ENCODE measurements at regions not wholly inside any gene's neighbourhood (a gene's known extent, or its start where the extent isn't known, plus 50 kb on each side); places are given as distances from the start of the nearest gene placed in this dataset.

GRCh38 chr1:25150985-25151495 lies 81.3 kb downstream of the SYF2 start:
- Histone ChIP-seq H2BK5ac (ENCODE audit: low read length) (no peak overlapping the region), H3K4ac (ENCODE audit: low read depth, low read length) (no peak overlapping the region), H4K5ac (ENCODE audit: low read length) (no peak overlapping the region), H3K27me3 (ENCODE audit: insufficient read depth, low read length, poor library complexity) (no peaks in the 10 kb centered on the region), H4K8ac (ENCODE audit: low read depth, low read length) (no peak overlapping the region), H3K79me2 (ENCODE audit: control insufficient read depth, insufficient read depth, low read length) (no peaks in the 10 kb centered on the region), H3K79me1 (ENCODE audit: low read length) (no peaks in the 10 kb centered on the region), H2BK15ac (replicated peaks; ENCODE audit: low read depth) (no peak overlapping the region), H3K4me2 (ENCODE audit: low read length) (no peak overlapping the region), H3K4me1 (ENCODE audit: control insufficient read depth, low read depth, low read length) (no peaks in the 10 kb centered on the region), H2BK120ac (ENCODE audit: low read depth, low read length) (no peak overlapping the region), H3K36me3 (ENCODE audit: control insufficient read depth, insufficient read depth, low read length) (no peaks in the 10 kb centered on the region), H3K27ac (ENCODE audit: low read depth, low read length) (no peak overlapping the region), H3K4me3 (ENCODE audit: low read length) (no peak overlapping the region), H3K23ac (ENCODE audit: low read length) (no peak overlapping the region), H3K9ac (ENCODE audit: low read length) (no peak overlapping the region), H2AK5ac (ENCODE audit: low read length) (no peak overlapping the region), H3K56ac (ENCODE audit: low read length) (no peak overlapping the region), H3K18ac (ENCODE audit: low read length) (no peak overlapping the region)
- DNase-seq: no peak
- no CpG with 5 or more reads among the region's 1 CpG for WGBS (ENCODE audit: extremely low coverage, insufficient coverage, low lambda C conversion rate)

- Histone ChIP-seq H3K56ac (ENCODE audit: low read length) (no peak overlapping the region), H3K36me3 (ENCODE audit: control insufficient read depth, insufficient read depth, low read length) (no peaks in the 10 kb centered on the region), H2BK120ac (ENCODE audit: low read depth, low read length) (no peak overlapping the region), H4K8ac (ENCODE audit: low read depth, low read length) (no peak overlapping the region), H3K23ac (ENCODE audit: low read length) (no peak overlapping the region), H3K4me1 (ENCODE audit: control insufficient read depth, low read depth, low read length) (no peaks in the 10 kb centered on the region), H3K4ac (ENCODE audit: low read depth, low read length) (no peak overlapping the region), H3K9ac (ENCODE audit: low read length) (no peak overlapping the region), H3K4me2 (ENCODE audit: low read length) (no peak overlapping the region), H3K27ac (ENCODE audit: low read depth, low read length) (no peak overlapping the region), H3K27me3 (ENCODE audit: insufficient read depth, low read length, poor library complexity) (no peaks in the 10 kb centered on the region), H2AK5ac (ENCODE audit: low read length) (no peak overlapping the region), H3K18ac (ENCODE audit: low read length) (no peak overlapping the region), H2BK5ac (ENCODE audit: low read length) (no peak overlapping the region), H3K79me2 (ENCODE audit: control insufficient read depth, insufficient read depth, low read length) (no peaks in the 10 kb centered on the region), H2BK15ac (replicated peaks; ENCODE audit: low read depth) (no peak overlapping the region), H4K5ac (ENCODE audit: low read length) (no peak overlapping the region), H3K79me1 (ENCODE audit: low read length) (no peaks in the 10 kb centered on the region), H3K4me3 (ENCODE audit: low read length) (no peak overlapping the region)
- DNase-seq: peak; percentile 63
- no CpG with 5 or more reads among the region's 2 CpGs for WGBS (ENCODE audit: extremely low coverage, insufficient coverage, low lambda C conversion rate)
Observed at GRCh38 chr1:25148673-25149300, 83.5 kb downstream of the SYF2 start.

DNA sequence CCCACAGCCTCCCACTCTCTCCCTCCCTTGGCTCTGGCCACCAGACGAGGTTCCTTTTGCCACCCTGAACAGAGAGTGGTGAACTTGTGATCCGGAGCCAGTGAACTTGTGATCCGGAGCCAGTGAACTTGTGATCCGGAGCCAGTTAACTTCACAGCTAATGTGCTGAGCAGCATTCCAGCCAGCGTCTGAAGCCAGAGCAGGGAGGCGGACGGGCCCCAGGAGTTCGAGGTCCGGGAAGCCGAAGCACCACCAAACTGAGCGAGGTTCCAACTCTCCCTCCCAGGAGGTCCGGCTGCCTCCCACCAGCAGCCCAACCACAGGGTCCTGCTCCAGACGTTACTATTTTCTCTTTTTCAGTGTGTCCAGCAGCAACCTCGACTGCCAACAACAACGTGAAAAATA lies 85.8 kb downstream of the SYF2 start:
- Histone ChIP-seq H3K36me3 (ENCODE audit: control insufficient read depth, insufficient read depth, low read length) (no peaks in the 10 kb centered on the region), H3K9ac (ENCODE audit: low read length) (no peak overlapping the region), H4K5ac (ENCODE audit: low read length) (no peak overlapping the region), H2BK15ac (replicated peaks; ENCODE audit: low read depth) (no peak overlapping the region), H3K27me3 (ENCODE audit: insufficient read depth, low read length, poor library complexity) (no peaks in the 10 kb centered on the region), H3K18ac (ENCODE audit: low read length) (no peak overlapping the region), H2AK5ac (ENCODE audit: low read length) (no peak overlapping the region), H3K56ac (ENCODE audit: low read length) (no peak overlapping the region), H3K79me2 (ENCODE audit: control insufficient read depth, insufficient read depth, low read length) (no peaks in the 10 kb centered on the region), H3K4me3 (ENCODE audit: low read length) (no peak overlapping the region), H3K4me2 (ENCODE audit: low read length) (no peak overlapping the region), H2BK5ac (ENCODE audit: low read length) (no peak overlapping the region), H3K4me1 (ENCODE audit: control insufficient read depth, low read depth, low read length) (no peaks in the 10 kb centered on the region), H3K79me1 (ENCODE audit: low read length) (no peaks in the 10 kb centered on the region), H3K4ac (ENCODE audit: low read depth, low read length) (no peak overlapping the region), H2BK120ac (ENCODE audit: low read depth, low read length) (no peak overlapping the region), H3K23ac (ENCODE audit: low read length) (no peak overlapping the region), H4K8ac (ENCODE audit: low read depth, low read length) (no peak overlapping the region), H3K27ac (ENCODE audit: low read depth, low read length) (no peak overlapping the region)
- no CpG with 5 or more reads among the region's 15 CpGs for WGBS (ENCODE audit: extremely low coverage, insufficient coverage, low lambda C conversion rate)
- DNase-seq: no peak

DNA sequence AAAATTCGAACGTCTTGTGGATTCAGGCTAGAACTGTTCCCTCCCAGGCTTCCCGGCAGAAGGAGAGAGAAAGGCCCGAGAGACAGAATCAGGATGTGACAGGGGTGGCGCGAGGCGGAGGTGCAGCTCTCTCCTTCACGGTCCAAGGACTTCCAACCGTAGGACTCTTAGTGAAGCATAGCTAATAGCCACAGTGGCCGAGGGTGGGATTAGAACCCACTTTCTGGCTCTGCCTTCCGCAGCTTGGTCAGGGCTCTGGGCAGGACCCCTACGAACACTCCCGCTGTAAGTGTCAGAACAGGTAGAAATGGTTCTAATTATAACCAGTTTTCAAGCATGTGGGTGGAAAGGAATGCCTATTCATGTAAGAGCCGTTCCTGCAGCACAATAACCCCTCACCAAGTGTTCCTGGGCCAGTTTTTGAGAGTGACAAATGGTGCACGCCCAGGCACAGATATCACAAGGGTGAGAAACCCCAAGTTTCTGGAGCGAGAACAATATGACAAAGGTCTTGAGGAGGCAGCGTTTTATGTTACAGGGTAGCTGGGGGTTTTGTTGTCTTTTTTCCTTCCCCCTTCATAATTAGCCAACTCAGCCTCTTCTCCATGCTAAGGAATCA lies 86.4 kb downstream of the SYF2 start:
- WGBS (ENCODE audit: extremely low coverage, insufficient coverage, low lambda C conversion rate): no CpG with 5 or more reads among the region's 17 CpGs
- no peak overlapping the region for H3K4me3 ChIP-seq (ENCODE audit: low read length)

GRCh38 chr1:25140073-25140797 lies 92.1 kb downstream of the SYF2 start:
- no peaks in the 10 kb centered on the region for H3K79me1 ChIP-seq (ENCODE audit: low read length)
- H2BK15ac ChIP-seq (replicated peaks; ENCODE audit: low read depth): no peak overlapping the region
- H3K27me3 ChIP-seq (ENCODE audit: insufficient read depth, low read length, poor library complexity): no peaks in the 10 kb centered on the region
- H3K4me2 ChIP-seq (ENCODE audit: low read length): no peak overlapping the region
- peak; percentile 69 for DNase-seq
- no peak overlapping the region for H2BK120ac ChIP-seq (ENCODE audit: low read depth, low read length)
- H3K18ac ChIP-seq (ENCODE audit: low read length): no peak overlapping the region
- no peaks in the 10 kb centered on the region for H3K79me2 ChIP-seq (ENCODE audit: control insufficient read depth, insufficient read depth, low read length)
- peaks cover 3% of the 10 kb centered on the region for H3K4me1 ChIP-seq (ENCODE audit: control insufficient read depth, low read depth, low read length)
- H3K56ac ChIP-seq (ENCODE audit: low read length): peak overlapping the region; percentile 20
- H4K5ac ChIP-seq (ENCODE audit: low read length): no peak overlapping the region
- WGBS (ENCODE audit: extremely low coverage, insufficient coverage, low lambda C conversion rate): no CpG with 5 or more reads among the region's 15 CpGs
- no peak overlapping the region for H2BK5ac ChIP-seq (ENCODE audit: low read length)
- no peak overlapping the region for H2AK5ac ChIP-seq (ENCODE audit: low read length)
- no peak overlapping the region for H3K27ac ChIP-seq (ENCODE audit: low read depth, low read length)
- peak overlapping the region; percentile 57 for H3K23ac ChIP-seq (ENCODE audit: low read length)
- no peak overlapping the region for H3K4ac ChIP-seq (ENCODE audit: low read depth, low read length)
- H3K4me3 ChIP-seq (ENCODE audit: low read length): no peak overlapping the region
- H4K8ac ChIP-seq (ENCODE audit: low read depth, low read length): no peak overlapping the region
- H3K36me3 ChIP-seq (ENCODE audit: control insufficient read depth, insufficient read depth, low read length): no peaks in the 10 kb centered on the region
- no peak overlapping the region for H3K9ac ChIP-seq (ENCODE audit: low read length)

More for the DNA sequence above, 86.4 kb downstream of the SYF2 start:
- Histone ChIP-seq H3K4ac (ENCODE audit: low read depth, low read length) (no peak overlapping the region), H3K79me1 (ENCODE audit: low read length) (no peaks in the 10 kb centered on the region), H3K56ac (ENCODE audit: low read length) (no peak overlapping the region), H4K5ac (ENCODE audit: low read length) (no peak overlapping the region), H3K23ac (ENCODE audit: low read length) (no peak overlapping the region), H3K27ac (ENCODE audit: low read depth, low read length) (no peak overlapping the region), H3K79me2 (ENCODE audit: control insufficient read depth, insufficient read depth, low read length) (no peaks in the 10 kb centered on the region), H2AK5ac (ENCODE audit: low read length) (no peak overlapping the region), H3K4me2 (ENCODE audit: low read length) (no peak overlapping the region), H2BK120ac (ENCODE audit: low read depth, low read length) (no peak overlapping the region), H3K18ac (ENCODE audit: low read length) (no peak overlapping the region), H3K27me3 (ENCODE audit: insufficient read depth, low read length, poor library complexity) (no peaks in the 10 kb centered on the region), H2BK15ac (replicated peaks; ENCODE audit: low read depth) (no peak overlapping the region), H3K4me1 (ENCODE audit: control insufficient read depth, low read depth, low read length) (no peaks in the 10 kb centered on the region), H4K8ac (ENCODE audit: low read depth, low read length) (no peak overlapping the region), H3K9ac (ENCODE audit: low read length) (no peak overlapping the region), H2BK5ac (ENCODE audit: low read length) (no peak overlapping the region), H3K36me3 (ENCODE audit: control insufficient read depth, insufficient read depth, low read length) (no peaks in the 10 kb centered on the region)
- DNase-seq: no peak
